ENCODE measurements at regions not wholly inside any gene's neighbourhood (a gene's known extent, or its start where the extent isn't known, plus 50 kb on each side); places are given as distances from the start of the nearest gene placed in this dataset.
"Not testable (repeated sequence)": the region's sequence is repeated elsewhere in the genome, so short reads cannot be mapped to it uniquely, and the experiment has no call there.

- DNase-seq, result no peak
- intact Hi-C loops (cut with DNase I), result no loop called here
These were observed 186.0 kb downstream of the LEPR start for GRCh38 chr1:65606426-65606825.

GRCh38 chr1:65613884-65614283 lies 178.8 kb upstream of the PDE4B start:
- Histone ChIP-seq H3K4me1 (peaks cover 0 to 6% (median 0%) of the 10 kb centered on the region in 9 donors), H3K27ac (no peak overlapping the region), H3K9me3 (no peaks in the 10 kb centered on the region), H3K4me3 (no peak overlapping the region), H3K27me3 (no peaks in the 10 kb centered on the region), H3K36me3 (peaks cover 0 to 16% (median 0%) of the 10 kb centered on the region in 9 donors)
- no peak for ATAC-seq
- no peak for DNase-seq
- 94 to 95% methylated on average over 2 of the region's 2 CpGs for WGBS, 2 donors
- no peak for TF ChIP-seq CTCF (IDR thresholded peaks at IDR 0.05)
- intact Hi-C loops (cut with DNase I), result no loop called here

More at GRCh38 chr1:65606426-65606825, 186.0 kb downstream of the LEPR start:
- Histone ChIP-seq H3K27me3 (no peaks in the 10 kb centered on the region), H3K36me3 (peaks cover 0 to 7% (median 0%) of the 10 kb centered on the region in 9 donors), H3K27ac (no peak overlapping the region), H3K4me1 (peaks cover 0 to 21% (median 0%) of the 10 kb centered on the region in 9 donors), H3K9me3 (no peaks in the 10 kb centered on the region), H3K4me3 (no peak overlapping the region)
- TF ChIP-seq CTCF (IDR thresholded peaks at IDR 0.05), result no peak
- WGBS, 2 donors, result 59 to 69% methylated on average over 3 of the region's 3 CpGs
- no peak for ATAC-seq

GRCh38 chr1:65615859-65616258 lies 176.8 kb upstream of the PDE4B start:
- intact Hi-C loops (cut with DNase I), result no loop called here

GRCh38 chr1:65621721-65622120 lies 171.0 kb upstream of the PDE4B start:
- WGBS, 2 donors, result 52 to 60% methylated on average over 1 of the region's 1 CpG
- H3K27me3 ChIP-seq; H3K9me3 ChIP-seq; H3K27ac ChIP-seq; H3K4me1 ChIP-seq; ATAC-seq; H3K36me3 ChIP-seq; DNase-seq; H3K4me3 ChIP-seq; intact Hi-C loops (cut with DNase I): not testable (repeated sequence)

More at GRCh38 chr1:65615859-65616258, 176.8 kb upstream of the PDE4B start:
- DNase-seq (no peak), ATAC-seq (no peak)
- no peak overlapping the region for H3K4me3 ChIP-seq
- 45 to 56% methylated on average over 2 of the region's 2 CpGs for WGBS, 2 donors
- no peaks in the 10 kb centered on the region for H3K9me3 ChIP-seq
- TF ChIP-seq CTCF (IDR thresholded peaks at IDR 0.05), result no peak
- H3K4me1 ChIP-seq, result peaks cover 0 to 6% (median 0%) of the 10 kb centered on the region in 9 donors
- H3K27ac ChIP-seq, result no peak overlapping the region
- peaks cover 0 to 8% (median 0%) of the 10 kb centered on the region in 9 donors for H3K36me3 ChIP-seq
- no peaks in the 10 kb centered on the region for H3K27me3 ChIP-seq

- Histone ChIP-seq H3K4me3 (no peak overlapping the region), H3K4me1 (no peaks in the 10 kb centered on the region), H3K36me3 (peaks cover 0 to under 1% (median 0%) of the 10 kb centered on the region in 9 donors), H3K9me3 (no peaks in the 10 kb centered on the region), H3K27me3 (no peaks in the 10 kb centered on the region), H3K27ac (no peak overlapping the region)
- intact Hi-C loops (cut with DNase I), result no loop called here
- peak in 1 of 9 donors; percentile 12 for TF ChIP-seq CTCF (IDR thresholded peaks at IDR 0.05)
- DNase-seq (no peak), ATAC-seq (no peak)
- 97 to 98% methylated on average over 1 of the region's 1 CpG for WGBS, 2 donors
These were observed 168.8 kb upstream of the PDE4B start for GRCh38 chr1:65623895-65624294.

All from heart right ventricle (tissue), 16 donors.